ENCODE measurements at regions not wholly inside any gene's neighbourhood (a gene's known extent, or its start where the extent isn't known, plus 50 kb on each side); places are given as distances from the start of the nearest gene placed in this dataset.
A peak's percentile ranks its signal among the peaks of the same experiment; 100 is the strongest.
"Not testable (repeated sequence)": the region's sequence is repeated elsewhere in the genome, so short reads cannot be mapped to it uniquely, and the experiment has no call there.

DNA sequence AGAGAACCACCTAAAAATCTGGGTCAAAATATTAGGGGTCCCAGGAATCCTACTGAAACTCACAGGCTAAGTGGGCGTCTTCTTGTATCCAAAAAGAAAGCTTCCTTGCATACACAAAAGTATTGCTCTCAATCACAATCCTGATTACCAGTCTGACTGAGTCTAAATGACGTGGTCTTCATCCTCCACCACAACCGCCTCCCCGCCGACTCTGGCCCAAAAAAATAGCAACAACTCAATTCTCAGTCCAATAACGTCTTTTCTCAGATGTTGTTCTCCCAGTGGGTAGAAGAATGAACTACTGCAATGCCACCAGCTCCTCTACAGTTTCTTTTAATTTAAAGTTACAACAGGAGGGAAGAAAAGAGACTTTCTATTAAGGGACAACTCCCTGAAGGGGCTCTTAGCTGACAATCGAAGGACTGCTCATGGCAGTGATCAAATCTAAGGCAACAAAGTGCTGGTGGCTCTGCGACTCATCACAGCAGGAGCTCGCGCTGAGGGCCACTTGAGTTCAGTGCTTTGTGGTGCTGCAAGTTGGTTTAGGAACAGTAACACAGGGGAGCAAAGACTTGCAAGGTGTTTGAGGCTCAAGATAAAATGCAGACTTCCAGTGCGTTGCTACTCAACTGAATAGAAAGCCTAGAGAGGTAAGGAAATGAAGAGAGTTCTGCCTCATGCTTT is 394.1 kb downstream of the BCAT1 start:
- DNase-seq, result no peak

DNA sequence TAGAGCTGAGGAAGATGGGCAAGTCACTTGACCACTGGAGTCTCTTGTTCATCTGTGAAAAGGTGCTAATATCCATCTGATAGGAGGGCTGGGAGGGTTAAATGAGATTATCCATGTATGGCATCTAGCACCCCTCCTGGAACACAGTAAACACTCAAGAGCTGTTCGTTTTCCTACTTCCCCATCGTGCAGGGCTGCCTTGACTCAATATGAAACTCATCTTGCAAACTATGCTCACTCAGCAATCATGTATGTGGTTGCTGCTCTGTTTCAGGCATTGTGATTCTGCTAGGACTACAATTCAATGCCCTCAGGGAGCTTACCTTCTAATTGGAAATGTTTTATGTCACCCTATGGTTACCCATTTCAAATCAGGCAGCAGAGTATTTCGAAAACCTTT is 395.6 kb downstream of the BCAT1 start:
- DNase-seq, result no peak

DNA sequence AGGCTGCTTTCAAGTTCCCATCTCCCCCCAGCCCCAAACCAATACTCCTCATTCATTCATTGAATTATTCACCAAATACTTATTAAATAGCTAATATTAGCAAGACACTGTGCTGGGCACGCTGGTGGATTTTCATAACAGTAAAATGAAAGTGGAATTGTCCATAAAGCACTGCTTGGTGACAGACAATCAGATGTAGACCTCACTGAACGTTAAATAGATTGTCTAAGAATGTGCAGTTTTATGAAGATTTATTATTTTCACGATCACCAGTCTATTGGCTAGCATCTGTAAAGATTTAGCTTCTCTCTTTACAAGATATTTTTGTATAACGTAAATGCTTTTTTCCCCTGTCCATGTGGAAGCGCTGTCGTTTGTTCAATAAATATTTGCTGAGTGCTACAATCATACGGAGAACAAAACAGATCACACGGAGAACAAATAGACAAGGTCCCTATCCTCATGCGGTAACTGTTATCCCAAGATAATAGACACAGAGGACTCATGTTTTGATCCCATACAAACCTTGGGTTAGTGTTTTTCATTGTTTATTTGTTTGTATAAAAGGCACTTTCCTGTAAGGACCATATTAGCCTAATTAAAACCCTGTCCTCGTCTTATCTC is 397.6 kb downstream of the BCAT1 start:
- DNase-seq, result no peak

DNA sequence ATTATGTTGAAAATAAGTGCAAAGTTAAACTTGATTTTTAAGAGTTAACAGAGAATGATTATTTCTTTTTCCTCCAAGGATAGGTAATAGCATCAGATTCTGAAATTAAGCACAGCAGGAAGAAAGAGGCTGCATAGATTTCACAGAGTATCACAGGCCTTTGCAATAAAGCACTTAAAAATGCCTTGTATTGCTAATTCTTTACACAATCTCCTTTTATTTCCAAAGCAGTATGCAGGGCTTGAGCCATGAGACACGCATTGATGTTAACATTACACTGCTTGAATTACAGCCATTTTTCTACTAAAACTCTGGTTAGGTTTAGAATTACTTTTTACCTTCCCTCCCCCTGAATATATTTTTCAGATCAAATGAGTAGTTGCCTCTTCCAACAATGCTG is 398.3 kb downstream of the BCAT1 start:
- no peak for DNase-seq

DNA sequence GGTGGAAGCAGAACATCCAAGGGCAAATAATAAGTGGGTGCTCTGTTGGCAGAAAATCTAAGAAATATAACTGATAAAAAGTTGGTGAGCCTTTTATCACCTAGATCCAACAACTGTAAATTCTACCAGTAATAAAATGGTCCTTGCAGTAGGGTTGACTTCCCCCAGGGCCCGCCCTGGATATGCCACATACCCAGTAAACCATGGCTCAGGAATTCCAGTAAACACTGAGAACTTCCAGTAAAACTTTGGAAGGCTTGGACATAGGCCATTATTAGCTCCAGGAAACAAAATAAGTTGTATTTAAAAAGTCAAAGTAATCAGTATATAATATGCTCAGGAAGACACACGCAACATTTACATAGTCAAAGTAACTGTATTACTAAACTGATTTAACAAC is 402.2 kb downstream of the BCAT1 start:
- DNase-seq, result no peak

DNA sequence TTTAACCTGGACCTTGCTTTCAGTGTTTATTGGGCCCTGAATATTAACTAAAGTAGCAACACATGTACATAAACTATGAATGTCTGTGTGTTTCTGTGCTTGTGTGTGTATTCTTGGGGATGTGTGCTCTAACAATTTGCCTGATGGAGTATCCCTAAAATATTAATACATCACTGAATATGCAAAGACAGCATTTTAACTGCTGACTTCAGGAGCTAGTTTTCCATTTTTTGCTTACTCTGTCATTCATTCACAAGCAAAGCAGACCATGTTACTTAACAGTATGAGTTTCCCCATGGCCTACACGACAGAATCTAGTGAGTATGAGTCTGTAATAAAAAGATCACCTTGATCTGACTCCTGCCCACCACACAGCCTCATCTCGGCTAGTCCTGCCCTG is 402.8 kb downstream of the BCAT1 start:
- DNase-seq, result no peak

DNA sequence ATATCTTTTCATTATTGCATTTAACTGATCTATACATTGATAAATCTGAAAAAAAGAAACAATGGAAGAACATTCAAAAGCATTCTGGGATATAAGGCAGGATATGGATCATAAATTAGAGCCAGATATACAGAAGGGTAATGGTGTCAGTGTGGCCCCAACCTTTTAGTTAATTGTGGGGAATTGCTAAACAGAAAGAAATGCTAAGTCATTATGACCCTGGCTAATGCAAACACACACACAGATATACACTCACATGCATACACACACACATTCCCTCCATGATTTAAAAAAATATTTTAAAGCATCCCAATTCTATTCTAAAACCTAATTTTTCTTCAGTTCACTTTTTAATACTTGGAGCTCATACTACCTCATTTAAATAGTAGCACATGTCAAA is 404.5 kb downstream of the BCAT1 start:
- no peak for DNase-seq

DNA sequence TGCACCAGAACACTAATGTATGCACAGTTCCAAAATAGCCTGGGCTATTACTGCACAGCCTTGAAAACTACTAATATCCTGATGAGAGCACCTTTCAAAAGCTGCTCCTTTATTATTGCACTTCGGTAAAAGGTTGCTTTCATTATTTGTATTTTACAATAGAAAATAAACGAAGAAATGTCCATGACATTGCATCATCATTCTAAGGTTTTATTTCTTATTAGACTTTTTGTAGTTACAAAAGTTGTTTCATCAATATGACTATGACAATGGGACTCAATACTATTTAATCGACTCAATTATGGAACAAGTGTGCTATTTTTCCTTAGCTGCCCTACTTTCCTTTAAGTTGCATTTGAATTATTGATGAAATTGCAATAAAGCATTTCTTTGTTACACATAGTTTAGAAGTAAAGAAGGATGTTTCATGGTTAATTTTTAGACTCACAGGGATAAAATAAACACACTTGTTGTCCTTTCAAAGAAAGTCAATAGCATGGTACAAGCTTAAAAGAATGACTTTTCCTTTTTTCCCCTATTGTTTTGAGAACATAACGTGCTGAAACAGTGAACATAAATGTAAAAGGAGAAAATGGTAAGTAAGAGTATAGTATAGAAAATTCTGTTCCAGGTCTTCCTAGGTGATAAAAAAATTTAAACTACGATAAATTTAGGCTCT is 407.6 kb downstream of the BCAT1 start:
- DNase-seq, result no peak

DNA sequence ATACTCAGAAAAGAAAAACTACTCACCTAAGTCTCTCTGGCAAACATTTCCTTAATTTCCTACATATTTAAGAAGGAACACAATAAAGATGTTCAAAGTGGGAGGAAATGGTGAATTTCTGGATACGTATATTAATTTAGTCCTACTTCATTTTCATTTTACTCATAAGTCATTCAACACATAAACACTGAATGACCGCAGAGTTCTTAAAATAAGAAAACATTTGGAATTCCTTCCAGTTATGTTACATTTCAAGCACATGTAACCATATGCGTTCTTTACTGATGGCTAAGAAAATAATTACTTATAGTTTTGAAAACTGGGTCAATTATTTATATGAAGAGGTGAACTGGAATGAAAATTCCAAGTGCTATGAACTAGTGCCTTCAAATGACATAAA is 409.3 kb downstream of the BCAT1 start:
- DNase-seq, result no peak

DNA sequence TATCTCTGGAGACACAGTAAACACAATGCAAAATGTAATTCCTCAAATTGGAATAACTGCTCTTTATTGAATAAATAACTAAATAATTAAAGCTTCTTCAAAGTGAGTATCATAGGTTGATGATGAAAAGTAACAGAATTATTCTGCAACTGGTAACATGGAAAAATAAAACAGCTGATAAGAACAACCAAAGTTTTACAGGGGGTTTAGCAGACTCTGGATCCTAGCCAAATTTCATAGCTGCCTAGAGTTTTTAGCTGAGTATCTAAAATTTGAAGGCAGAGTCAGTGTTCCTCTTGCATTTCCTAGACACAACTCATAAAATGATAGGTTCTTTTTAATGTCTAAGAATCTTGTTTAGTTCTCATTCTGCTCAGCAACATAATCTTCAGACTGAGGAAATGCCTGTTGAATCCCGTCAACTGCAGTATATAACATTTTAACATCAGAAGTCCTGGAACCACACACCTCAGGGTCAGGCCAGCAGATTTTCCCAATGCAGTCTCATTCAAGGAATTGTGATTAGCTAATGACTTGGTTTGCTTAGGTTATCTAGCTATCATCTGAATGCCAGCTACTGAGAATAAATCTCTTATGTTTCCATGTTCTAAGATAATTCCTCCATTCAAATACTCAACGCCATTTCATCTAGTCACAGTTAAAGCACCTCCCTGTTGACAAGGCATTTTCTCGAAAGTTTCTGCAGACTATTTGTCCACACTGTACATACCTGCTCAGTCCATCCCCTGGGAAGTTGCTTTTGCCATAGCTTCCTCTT is 411.6 kb downstream of the BCAT1 start:
- no peak for DNase-seq

DNA sequence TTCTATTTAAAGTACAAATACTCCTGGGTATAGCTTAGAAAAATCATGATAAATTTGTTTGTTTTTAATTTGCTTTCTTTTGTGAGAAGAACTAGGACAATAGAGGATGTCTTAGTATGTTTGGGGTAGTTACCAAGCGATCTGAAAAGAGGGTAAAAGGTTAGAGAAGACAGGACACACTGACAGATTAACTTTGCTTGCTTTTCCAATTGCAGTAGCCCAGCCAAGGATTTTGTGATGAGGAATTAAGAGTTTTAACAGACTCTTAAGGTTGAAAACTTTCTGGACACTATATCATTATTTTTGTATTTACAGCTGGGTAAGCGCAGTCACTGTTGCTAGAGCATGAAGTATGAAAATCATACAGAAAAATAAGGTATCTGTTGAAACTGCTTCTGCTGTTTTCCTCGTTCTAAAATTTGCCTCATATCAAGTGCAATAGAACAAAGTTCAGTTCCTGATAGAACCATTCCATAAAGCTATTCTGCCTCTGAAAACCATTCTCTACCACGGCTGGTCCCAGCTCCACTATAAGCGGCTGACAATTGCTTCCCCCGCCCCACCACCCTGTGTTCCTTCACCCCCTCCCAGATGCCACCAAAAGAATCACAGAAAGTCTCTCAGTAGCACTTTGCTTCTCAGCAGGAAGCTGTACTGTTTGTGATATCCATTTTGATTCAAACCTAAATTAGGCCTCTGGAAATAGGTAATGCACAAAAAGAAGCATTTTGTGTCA is 413.4 kb downstream of the BCAT1 start:
- DNase-seq, result no peak

DNA sequence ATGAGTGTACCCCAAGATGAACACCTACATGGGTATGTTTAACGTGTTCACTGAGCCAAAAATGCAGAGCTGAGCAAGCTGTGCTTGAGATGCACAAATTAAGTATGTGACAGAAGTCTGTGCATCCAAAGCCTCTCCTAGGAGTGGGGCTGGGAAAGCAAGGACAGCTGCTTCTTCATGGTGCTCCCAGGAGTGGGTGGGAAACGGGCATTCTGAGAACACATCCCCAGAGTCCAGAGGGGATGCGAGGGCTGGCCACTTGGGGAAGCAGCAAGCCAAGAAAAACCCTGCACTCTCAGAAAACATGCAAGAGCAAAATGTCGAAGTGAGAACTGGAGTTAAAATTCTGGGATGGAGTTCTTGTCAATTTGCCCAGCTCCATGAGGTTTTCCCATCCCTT is 414.3 kb downstream of the BCAT1 start:
- peak; percentile 30 for DNase-seq

DNA sequence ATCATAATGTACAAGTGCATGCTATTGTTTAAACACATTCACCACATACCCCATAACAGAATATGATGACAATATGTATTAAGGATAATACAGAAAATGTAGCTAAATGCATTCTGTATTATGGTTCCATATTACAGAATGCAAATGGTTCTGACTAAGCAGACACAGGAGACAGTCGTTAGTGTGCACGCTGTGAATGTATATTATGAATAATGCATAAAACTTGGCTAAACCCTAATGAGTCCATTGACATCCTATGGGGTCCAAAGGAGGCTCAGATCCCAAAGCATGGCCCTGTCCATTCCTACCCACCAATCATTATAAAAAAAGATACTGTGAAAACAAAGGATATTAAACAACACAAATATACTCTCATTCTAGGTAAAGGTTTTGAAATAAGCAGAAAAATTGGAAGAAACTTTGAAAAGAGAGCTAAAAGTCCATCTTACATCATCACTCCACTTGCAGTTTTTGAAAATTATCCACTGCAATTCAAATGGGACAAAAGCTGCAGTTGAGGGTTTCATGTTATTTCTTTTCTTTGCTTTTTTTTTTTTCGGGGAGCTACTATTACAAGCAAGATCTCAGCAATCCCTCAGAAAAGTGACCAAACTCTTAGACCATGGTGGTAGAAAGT is 415.1 kb downstream of the BCAT1 start:
- no peak for DNase-seq

DNA sequence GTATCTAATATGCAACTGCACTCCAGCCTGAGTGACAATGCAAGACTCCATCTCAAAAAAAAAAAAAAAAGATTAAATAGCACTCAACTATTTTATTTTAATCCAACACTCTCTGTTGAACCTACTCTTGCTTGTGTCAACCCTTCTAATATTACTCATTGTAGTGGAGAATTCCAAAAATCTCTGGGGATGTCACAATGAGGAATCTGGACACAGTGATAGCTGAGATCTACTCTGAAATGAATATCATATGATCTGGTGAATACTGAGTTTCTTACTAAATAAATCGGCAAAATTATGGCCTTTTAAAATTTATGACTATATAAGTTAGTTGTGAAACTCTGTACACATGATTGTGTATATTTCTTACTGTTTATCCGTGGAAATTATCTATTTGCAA is 418.2 kb downstream of the BCAT1 start:
- DNase-seq, result no peak

DNA sequence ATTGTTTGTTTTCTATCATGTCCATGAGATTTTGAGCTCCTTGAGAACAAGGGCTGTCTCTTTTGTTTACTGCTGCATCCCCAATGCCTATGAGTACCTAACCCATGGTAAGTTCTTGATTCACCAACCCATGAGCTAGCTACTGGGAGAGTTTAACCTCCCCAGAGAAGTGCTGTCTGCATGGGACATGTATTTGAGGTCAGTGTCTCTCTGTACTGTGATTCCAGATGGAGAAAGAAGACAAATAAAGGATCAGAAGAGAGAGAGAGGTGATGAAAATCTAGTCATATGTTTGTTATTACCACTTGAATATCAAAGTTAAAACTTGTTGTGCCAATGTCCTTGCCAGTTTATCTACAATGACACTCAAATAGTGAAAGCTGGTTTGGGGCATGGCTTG is 421.8 kb downstream of the BCAT1 start:
- DNase-seq, result no peak

DNA sequence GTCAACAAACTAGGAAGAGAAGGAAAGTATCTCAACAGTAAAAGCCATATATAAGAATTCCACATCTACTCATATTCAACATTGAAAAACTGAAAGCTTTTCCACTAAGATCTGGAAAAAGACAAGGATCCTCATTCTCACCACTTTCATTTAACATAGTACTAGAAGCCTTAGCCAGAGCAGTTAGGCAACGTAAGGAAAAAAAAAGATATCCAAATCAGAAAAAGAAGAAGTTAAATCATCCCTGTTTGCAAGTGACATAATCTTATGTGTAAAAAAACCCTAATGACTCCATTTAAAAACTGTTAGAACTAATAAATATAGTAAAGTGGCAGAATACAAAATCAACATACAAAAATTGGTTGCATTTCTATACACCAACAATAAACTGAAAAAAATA is 426.2 kb downstream of the BCAT1 start:
- DNase-seq, result no peak

DNA sequence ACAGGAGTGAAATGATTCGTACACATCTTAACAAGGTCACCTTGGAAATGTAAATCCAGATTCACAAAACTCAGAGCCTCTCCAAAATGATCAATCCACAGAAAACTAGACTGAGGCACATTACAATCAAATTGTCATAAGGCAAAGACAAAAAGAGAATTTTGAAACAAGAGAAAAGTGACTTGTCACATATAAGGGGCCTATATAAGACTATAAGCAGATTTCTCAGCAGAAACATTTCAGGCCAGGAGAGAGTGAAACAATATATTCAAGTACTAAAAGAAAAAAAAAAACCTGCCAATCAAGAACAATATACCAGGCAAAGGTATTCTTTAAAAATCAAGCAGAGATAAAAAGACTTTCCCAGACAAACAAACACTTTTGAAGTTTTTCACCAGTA is 429.1 kb downstream of the BCAT1 start:
- no peak for DNase-seq

DNA sequence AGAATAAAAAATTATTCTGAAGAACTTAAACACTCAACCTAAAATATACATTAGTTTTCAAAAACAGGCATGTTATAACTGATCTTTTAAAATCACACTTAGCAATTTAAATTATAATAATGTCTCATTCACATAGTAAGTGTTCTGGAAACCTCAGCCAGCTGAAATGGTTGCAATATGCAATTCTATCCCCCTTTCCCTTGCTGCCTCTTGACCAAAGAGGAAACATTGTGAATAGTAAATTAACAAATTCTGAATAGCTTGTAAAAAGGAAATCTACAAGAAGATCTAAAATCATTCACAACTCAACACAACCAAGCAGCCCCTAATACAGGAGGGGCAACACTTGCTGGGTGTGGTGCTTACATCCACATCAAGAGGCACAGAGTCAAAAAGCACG is 431.9 kb downstream of the BCAT1 start:
- no peak for DNase-seq

DNA sequence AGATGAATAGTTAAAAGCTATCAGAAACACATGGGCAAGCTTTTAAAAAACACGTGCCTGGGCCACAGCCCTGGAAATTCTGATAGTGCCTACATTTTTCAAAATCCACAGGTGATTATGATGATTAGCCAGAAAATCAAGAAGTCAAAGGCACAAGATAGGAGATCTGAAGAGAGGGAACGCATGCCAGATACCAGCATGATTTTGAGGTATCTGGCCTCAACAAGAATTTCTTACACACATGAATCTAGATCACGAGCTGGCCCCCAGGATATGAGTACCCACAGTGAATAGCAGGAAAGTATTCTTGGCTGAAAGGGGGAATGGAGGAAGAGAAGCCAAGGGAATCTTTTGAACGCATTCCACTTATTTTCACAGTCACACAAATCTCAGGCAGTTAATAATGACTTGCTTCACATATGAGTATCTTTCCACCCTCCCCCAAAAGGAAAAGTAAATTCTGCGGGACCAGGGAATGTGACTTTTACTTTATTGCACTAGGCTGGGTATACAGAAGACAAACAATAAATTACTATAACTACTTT is 438.2 kb downstream of the BCAT1 start:
- DNase-seq, result no peak

DNA sequence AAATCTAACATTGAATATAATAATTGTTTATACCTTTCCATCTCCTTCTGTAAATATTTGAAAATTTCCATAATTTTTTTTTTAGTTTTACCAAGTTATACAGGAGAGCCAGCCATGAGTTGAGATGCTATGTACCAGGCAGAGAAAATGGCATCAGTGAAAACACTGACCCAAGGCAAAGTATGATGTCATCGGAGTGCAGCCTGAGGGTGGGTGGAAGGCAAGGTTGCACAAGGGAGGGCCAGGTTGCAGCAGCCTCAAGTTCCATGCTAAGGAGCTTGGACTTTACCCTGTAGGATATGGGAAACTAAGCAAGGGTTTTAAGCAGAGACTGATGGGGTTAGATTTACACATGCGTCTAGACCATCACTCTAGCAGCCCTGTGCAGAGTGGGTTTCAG is 441.1 kb downstream of the BCAT1 start:
- DNase-seq, result no peak

DNA sequence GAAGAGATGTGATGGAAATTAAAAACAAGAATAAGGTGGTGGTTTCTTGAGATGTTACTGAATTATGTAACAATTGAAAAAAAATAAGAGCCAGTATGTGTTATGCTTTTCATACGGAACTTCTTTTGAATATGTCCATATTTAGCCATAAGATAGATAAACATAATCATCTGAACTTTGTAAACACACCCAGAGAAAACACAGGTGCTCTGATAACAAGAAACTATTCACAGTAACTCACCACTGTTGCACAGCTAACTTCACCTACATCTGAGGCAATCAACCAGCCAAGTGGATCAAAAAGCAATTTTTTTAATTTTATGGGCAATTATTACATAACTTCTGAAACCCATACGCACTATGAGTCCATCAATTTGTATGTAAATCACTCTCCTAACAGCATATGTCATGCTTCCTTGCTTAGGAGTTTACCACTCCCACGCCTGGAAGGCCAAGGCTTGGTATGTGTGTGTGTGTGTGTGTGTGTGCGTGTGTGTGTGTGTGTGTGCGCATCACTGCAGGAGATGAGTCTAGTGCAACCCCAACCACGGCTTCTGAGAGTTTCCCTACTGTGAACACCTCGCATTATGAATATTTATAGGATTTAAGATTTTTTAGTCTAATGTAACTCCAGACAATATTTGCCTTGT is 443.4 kb downstream of the BCAT1 start:
- no peak for DNase-seq

DNA sequence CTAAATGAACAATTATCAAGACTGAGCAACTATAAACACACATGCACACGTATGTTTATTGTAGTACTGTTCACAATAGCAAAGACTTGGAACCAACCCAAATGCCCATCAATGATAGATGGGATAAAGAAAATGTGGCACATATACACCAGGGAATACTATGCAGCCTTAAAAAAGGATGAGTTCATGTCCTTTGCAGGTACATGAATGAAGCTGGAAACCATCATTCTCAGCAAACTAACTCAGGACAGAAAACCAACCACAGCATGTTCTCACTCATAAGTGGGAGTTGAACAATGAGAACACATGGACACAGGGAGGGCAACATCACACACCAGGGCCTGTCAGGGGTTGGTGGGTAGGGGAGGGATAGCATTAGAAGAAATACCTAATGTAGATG is 445.4 kb downstream of the BCAT1 start:
- not testable (repeated sequence) for DNase-seq
